HK-2 (cell line): ENCODE measurements at regions not wholly inside any gene's neighbourhood (a gene's known extent, or its start where the extent isn't known, plus 50 kb on each side); places are given as distances from the start of the nearest gene placed in this dataset.
"Not testable (repeated sequence)": the region's sequence is repeated elsewhere in the genome, so short reads cannot be mapped to it uniquely, and the experiment has no call there.

Source experiments
- DNase-seq: peaks from one replicate; pipeline ENCODE4 v3.0.0-alpha.2; 2018; ENCODE audit not compliant: unreplicated experiment

DNA sequence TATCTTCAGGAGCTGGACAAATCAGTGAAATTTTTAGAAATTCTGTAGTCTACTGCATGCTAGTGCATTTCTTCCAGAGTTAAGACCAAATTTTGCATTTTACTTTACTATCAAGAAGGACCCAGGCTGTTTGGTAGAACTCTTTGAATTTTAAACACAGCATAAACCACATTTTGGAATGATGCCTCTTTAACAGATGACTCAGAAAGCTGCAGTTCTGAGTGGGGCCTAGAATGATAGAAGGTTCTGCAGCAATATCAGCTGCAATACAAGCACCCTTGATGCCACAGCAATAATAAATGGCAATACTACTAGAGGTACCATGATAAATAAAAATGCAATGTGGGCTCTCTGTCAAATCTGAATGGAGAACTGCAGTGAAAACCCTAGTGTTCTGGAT lies 198.7 kb downstream of the TMA16 start:
- DNase-seq: no peak

GRCh38 chr4:163693776-163694175 lies 199.3 kb downstream of the TMA16 start:
- no peak for DNase-seq

DNA sequence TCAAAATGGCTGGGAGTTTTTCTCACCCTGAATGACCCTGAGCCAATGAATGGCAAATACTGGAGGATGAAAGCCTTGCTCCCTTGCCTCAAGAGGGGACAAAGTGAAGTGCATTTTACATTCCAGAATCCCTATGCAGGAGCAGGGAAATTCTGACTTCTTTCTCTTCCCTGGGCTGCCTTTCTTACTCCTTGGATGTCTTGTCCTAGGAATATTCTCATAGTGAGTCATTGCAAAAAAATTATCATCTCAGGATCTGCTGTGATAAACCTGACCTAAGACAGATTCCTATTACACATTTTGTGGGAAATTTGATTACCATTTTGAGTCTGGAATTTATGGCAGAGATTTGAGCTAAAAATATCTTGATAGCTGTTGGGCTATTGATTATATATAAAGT lies 199.9 kb downstream of the TMA16 start:
- no peak for DNase-seq

DNA sequence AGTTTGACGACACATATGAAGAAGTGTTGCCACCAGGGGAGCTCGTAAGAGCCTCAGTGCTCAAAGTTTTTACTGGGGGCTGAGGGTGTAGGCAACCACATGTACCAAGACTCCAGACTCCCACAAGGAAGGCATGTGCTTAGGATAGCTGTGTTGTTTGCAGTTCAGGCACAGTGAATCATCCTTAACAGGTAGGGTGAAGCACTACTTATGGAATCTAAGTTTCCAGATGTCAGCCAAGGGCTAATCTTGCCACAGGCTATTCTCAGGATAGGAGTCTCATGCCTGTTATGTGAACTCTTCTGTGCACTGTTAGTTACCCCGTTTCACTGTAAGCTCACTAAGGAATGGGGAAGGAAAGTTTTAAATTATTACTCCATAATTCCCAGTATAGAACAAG lies 202.6 kb downstream of the TMA16 start:
- DNase-seq: no peak

- not testable (repeated sequence) for DNase-seq
These were observed 205.9 kb downstream of the TMA16 start for GRCh38 chr4:163700383-163700782.

GRCh38 chr4:163701916-163702315 lies 207.4 kb downstream of the TMA16 start:
- DNase-seq: no peak

DNA sequence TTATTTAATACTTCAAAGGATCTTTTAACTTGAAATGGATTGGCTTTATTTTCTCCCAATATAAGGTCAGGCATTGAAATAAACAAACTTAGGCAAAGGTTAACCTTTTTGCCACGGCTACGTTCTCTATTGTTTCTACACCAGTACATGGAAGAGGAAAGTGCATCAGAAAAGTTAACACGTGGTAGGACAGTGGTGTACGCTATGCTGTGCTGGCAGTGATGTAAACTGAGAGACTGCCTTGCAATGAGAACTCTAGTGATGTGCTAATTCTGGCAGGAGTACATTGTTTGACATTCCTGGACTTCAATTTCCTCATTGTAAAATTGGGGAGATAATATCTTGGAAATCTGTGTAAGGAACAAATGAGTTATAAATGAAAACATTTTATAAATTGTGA lies 208.2 kb downstream of the TMA16 start:
- DNase-seq: no peak

DNA sequence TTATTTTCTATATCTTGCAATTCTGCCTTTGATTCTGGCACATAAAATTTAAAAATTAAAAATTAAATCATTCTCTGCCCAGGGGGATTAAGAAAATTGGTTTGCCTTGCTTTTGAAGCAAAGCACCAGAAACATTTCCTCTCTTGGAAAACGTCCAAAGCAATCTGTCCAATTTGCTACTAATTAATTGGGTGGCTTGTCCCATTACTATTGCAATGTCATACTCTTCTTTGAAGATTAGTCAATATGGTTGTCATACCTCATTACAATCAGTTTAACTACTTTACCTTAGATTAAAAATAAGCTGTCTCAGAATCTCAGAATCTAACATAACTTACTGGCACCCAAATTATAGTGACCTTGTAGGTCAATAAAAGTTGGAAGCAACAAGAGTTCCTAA lies 208.8 kb downstream of the TMA16 start:
- no peak for DNase-seq

DNA sequence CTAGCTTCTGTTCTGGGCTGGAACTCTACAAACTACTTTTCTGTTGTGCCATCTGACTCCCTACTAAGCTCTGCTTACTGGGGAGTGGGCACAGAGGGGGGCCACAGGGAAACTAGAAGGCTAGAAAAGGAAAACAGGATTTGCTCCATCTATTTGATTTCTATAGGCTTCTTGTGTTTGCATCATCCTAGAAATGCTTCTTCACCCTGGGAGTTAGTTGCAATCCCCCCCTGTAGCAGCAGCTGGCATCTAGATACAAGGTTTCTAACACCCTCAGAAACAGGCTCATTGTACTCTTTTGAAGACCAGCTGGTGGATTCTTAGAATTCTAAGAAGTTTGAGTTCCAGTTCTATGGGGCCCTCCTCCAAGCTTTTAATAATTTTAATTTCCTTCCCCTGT lies 213.4 kb downstream of the TMA16 start:
- no peak for DNase-seq

- no peak for DNase-seq
These were observed 215.1 kb downstream of the TMA16 start for GRCh38 chr4:163709601-163710000.

DNA sequence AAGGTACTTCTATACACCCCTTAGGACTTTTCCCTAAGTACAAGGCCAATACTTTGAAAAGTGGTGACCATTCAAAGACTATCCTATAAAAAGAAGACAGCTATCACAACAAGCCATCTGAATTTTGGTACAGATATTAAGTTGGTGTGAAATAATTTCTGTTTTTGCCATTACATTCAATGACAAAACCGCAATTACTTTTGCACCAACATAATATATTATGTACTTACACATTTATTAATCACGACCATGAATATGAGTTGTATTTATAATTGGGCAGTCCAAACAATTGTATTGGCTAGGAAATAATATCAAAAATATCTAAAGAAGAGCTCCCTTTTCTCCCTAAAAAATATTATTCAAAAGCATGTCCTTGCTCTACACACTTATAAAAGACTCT lies 215.7 kb downstream of the TMA16 start:
- DNase-seq: no peak

GRCh38 chr4:163724495-163724894 lies 230.0 kb downstream of the TMA16 start:
- not testable (repeated sequence) for DNase-seq

DNA sequence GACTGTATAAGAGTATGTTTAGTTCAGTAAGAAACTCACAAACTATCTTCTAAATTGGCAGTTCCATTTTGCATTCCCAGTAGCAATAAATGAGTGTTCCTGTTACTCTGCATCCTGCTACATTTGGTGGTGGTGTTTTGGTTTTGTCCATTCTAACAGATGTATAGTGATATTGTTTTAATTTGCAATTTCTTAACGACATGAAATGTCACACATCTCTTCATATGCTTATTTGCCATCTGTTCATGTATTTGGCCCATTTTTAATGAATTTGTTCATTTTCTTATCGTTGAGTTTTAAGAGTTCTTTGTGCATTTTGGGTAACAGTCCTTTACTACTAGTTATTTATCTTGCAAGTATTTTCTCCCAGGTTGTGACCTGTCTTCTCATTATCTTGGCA lies 232.2 kb downstream of the TMA16 start:
- no peak for DNase-seq

DNA sequence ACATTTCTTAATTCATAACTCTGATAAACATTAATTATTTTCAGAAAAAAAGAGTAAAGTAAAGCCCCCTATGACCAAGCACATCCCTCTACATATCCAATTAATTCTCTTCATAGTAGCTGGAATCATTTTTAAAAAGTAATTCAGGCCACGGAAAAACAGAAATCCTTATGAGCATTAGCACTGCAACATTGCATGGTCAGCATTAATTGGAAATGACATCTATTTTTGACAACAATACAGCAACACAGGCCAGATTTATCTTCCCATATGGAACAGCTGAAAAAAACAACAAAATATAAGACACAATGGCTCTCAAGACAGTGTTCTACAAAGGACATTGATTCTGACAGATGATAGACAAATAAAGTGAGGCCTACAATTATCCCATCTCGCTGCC lies 236.6 kb downstream of the TMA16 start:
- DNase-seq: no peak

GRCh38 chr4:163732473-163732872 lies 238.0 kb downstream of the TMA16 start:
- DNase-seq: no peak

DNA sequence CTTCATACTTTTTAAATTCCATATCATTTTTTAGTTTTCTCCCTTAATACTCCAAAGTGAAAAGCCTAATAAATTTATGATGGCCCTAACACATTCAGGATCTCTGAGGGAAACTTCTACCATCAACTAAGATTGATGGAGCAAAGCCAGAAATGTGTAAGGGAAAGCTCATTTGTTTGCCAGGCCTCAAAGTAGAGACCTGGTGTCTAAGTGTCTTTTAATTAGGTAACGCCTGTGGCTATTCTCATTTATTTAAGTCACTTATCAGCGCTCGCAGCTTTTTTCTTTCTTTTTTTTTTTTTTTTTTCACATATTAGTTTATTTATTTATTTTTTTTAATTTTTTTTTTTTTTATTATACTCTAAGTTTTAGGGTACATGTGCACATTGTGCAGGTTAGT lies 242.4 kb downstream of the TMA16 start:
- DNase-seq: no peak

DNA sequence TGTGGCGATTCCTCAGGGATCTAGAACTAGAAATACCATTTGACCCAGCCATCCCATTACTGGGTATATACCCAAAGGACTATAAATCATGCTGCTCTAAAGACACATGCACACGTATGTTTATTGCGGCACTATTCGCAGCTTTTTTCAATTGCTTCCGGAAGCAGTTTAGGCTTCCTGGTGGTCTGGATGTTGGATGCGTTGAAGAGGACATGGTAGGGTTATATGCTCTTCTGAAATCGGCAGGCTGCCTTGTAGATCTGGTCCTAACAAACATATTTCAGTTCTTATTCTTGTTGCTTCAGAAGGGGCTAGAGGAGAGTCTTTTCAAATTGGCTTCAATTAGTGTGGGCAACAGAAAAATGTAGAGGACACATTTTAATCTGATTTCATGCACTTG lies 243.4 kb downstream of the TMA16 start:
- not testable (repeated sequence) for DNase-seq

GRCh38 chr4:163738521-163738920 lies 244.0 kb downstream of the TMA16 start:
- no peak for DNase-seq

DNA sequence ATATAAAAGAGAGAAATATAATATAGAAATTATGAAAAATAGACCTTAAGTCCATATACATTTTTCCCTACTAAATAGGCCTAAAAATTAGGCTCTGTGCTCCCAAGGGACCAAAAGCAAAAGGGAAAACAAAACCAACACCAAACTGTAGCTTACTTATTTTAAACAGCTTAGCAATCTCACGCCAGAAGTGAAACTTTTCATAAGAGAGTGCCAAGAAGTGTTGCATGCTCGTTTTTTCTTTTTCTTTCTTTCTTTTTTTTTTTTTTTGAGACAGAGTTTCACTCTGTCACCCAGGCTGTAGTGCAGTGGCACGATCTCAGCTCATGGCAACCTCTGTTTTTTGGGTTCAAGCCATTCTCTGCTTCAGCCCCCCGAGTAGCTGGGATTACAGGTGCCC lies 250.4 kb downstream of the TMA16 start:
- DNase-seq: no peak

DNA sequence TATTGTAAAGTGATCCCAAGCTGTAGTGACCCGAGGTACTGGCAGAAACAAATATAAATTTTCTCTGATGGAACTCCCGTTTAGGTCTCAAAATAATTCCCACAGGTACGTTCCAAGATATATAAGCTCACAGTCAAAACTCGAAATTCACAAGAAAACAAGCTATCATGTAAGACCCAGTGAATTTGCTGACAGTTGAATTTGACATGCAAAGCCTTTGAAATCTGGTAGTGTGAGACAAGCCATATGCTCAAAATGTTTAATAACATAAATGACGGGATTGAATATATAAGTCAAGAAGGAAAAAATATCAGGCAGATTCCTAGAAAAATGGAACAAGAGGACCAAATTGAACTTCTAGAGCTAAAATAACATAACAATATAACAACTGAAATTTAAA lies 252.8 kb downstream of the TMA16 start:
- no peak for DNase-seq

DNA sequence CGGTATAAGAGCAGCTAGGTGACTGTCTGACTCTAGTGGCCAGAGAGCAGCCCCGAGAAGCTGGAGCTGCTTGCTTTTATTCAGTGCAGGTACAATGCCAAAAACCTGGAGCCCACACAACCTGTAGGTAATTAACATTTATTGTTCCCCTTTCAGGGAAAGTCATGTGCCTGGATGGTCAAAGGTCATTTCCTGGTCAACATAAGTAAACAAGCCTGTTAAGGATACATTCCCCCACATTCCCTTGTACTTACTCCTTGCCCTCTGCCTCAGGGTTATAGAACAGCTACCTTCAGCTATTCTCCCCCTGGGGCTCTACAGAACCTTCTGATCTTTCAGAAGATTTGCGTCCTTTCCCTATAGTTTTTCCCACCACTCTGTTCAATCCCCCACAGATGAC lies 253.4 kb downstream of the TMA16 start:
- DNase-seq: no peak

DNA sequence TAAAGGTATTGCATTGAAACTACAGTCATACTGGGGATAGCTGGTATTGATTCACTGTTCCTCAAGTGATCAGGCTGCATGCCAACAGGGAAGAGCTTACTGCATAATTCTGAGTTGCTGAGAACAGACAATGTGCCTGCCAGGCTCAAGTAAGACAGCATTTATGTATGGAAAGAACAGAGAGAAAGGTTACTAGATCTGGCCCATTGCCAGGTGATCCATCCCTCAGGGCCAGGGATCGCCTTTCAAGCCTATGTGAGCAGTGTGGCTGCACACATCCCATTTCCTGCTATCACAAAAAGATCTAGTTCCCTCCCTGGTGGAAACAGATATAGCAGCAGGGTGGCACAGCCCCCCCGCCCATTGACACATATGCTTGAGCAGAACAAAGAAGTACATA lies 254.0 kb downstream of the TMA16 start:
- DNase-seq: peak; percentile 8

GRCh38 chr4:163755013-163755412 lies 260.5 kb downstream of the TMA16 start:
- DNase-seq: no peak

DNA sequence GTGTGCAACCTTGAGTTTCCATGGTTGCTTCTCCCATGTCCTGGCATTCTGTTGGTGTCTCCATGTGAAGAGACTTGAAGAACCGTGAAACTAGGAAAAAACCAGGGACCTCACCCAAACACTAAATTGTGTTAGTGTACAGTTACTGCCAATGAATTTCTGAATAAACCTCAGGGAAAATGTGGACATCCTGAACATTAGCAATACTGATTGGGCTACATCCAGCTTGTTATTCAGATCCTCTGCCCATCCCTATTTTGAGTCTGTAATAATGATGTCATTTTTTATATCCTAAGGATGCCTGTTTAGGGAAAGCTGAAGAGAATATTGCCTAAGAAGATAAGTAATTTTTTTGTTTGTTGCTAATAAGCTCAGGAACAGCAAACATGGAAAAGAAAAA lies 262.7 kb downstream of the TMA16 start:
- DNase-seq: no peak

GRCh38 chr4:163758032-163758431 lies 263.5 kb downstream of the TMA16 start:
- DNase-seq: no peak
